ENCODE measurements at regions not wholly inside any gene's neighbourhood (a gene's known extent, or its start where the extent isn't known, plus 50 kb on each side); places are given as distances from the start of the nearest gene placed in this dataset.

- intact Hi-C loops (cut with micrococcal nuclease) = no loop called here
- peaks cover 0 to 4% (median 0%) of the 10 kb centered on the region in 3 donors for H3K9me3 ChIP-seq (ENCODE audit: control extremely low read depth in 1 of 3, control insufficient read depth in 2 of 3, insufficient read depth in 1 of 3, low read length in 2 of 3)
- Mint-ChIP-seq H3K9me3 (ENCODE audit: insufficient read depth) (peaks cover 2% of the 10 kb centered on the region), H3K27me3 (peaks cover 8% of the 10 kb centered on the region), H3K27ac (no peak overlapping the region), H3K4me3 (no peak overlapping the region), H3K4me1 (no peaks in the 10 kb centered on the region)
- no peaks in the 10 kb centered on the region for H3K79me2 ChIP-seq (ENCODE audit: control insufficient read depth, insufficient read depth, low read length)
- peaks cover 0 to 5% (median 0%) of the 10 kb centered on the region in 4 experiments for H3K27me3 ChIP-seq (replicated peaks in 1 of 4; ENCODE audit: control extremely low read depth in 1 of 4, control insufficient read depth in 3 of 4, insufficient read depth in 4 of 4, low read length in 3 of 4)
- DNase-seq = no peak
- H2AFZ ChIP-seq (ENCODE audit: insufficient read depth, low read depth, low read length, poor library complexity, severe bottlenecking) = no peak overlapping the region
- TF ChIP-seq EZH2 (IDR thresholded peaks at IDR 0.05; ENCODE audit: borderline replicate concordance, insufficient read depth, low read depth, low read length, poor library complexity, severe bottlenecking) (no peak), CTCF (IDR thresholded peaks at IDR 0.05) (no peak)
- no peak overlapping the region for H3K9ac ChIP-seq (ENCODE audit: low read length)
- H3K27ac ChIP-seq (ENCODE audit: low read length in 2 of 2) = no peak overlapping the region
- no CpG with 5 or more reads among the region's 1 CpG for WGBS (ENCODE audit: insufficient coverage)
- no peaks in the 10 kb centered on the region for H3K36me3 ChIP-seq (replicated peaks in 1 of 2; ENCODE audit: control extremely low read depth in 1 of 2, control insufficient read depth in 1 of 2, extremely low read depth in 1 of 2, insufficient read depth in 2 of 2, low read length in 1 of 2)
- no peak overlapping the region for H3K4me2 ChIP-seq (replicated peaks; ENCODE audit: low read depth, low read length, poor library complexity, severe bottlenecking)
- H4K20me1 ChIP-seq (ENCODE audit: control insufficient read depth, insufficient read depth, low read length, poor library complexity, severe bottlenecking) = no peaks in the 10 kb centered on the region
- H3K4me3 ChIP-seq (ENCODE audit: control extremely low read depth in 1 of 5, extremely low read depth in 1 of 5, insufficient read depth in 1 of 5, low read depth in 2 of 5, low read length in 4 of 5) = no peak overlapping the region
- no peaks in the 10 kb centered on the region for H3K4me1 ChIP-seq (ENCODE audit: control insufficient read depth in 2 of 2, insufficient read depth in 2 of 2, low read length in 2 of 2)
- POLR2A ChIA-PET = no interaction called here
- no peak for ATAC-seq (ENCODE audit: low read depth)
- CTCF ChIA-PET = interaction anchor here (0.6 to 0.7 kb wide), 2 partner anchors 75 to 514 kb away, joined by 4 read pairs; no protein-coding TSS in a partner anchor
Measured at GRCh38 chr16:17793354-17793753, 322.6 kb upstream of the XYLT1 start.

- ChIA-PET POLR2A (no interaction called here), CTCF (no interaction called here)
- Histone ChIP-seq H3K9me3 (ENCODE audit: control extremely low read depth in 1 of 3, control insufficient read depth in 2 of 3, insufficient read depth in 1 of 3, low read length in 2 of 3) (no peaks in the 10 kb centered on the region), H3K4me1 (ENCODE audit: control insufficient read depth in 2 of 2, insufficient read depth in 2 of 2, low read length in 2 of 2) (no peaks in the 10 kb centered on the region), H3K4me3 (ENCODE audit: control extremely low read depth in 1 of 5, extremely low read depth in 1 of 5, insufficient read depth in 1 of 5, low read depth in 2 of 5, low read length in 4 of 5) (no peak overlapping the region), H3K36me3 (replicated peaks in 1 of 2; ENCODE audit: control extremely low read depth in 1 of 2, control insufficient read depth in 1 of 2, extremely low read depth in 1 of 2, insufficient read depth in 2 of 2, low read length in 1 of 2) (no peaks in the 10 kb centered on the region), H3K27ac (ENCODE audit: low read length in 2 of 2) (no peak overlapping the region), H3K27me3 (replicated peaks in 1 of 4; ENCODE audit: control extremely low read depth in 1 of 4, control insufficient read depth in 3 of 4, insufficient read depth in 4 of 4, low read length in 3 of 4) (peaks cover 0 to 9% (median 0%) of the 10 kb centered on the region in 4 experiments), H2AFZ (ENCODE audit: insufficient read depth, low read depth, low read length, poor library complexity, severe bottlenecking) (no peak overlapping the region), H3K79me2 (ENCODE audit: control insufficient read depth, insufficient read depth, low read length) (no peaks in the 10 kb centered on the region), H3K9ac (ENCODE audit: low read length) (no peak overlapping the region), H3K4me2 (replicated peaks; ENCODE audit: low read depth, low read length, poor library complexity, severe bottlenecking) (no peak overlapping the region), H4K20me1 (ENCODE audit: control insufficient read depth, insufficient read depth, low read length, poor library complexity, severe bottlenecking) (no peaks in the 10 kb centered on the region)
- no peak for DNase-seq
- intact Hi-C loops (cut with micrococcal nuclease) = no loop called here
- ATAC-seq (ENCODE audit: low read depth) = no peak
- Mint-ChIP-seq H3K4me3 (no peak overlapping the region), H3K4me1 (no peaks in the 10 kb centered on the region), H3K9me3 (ENCODE audit: insufficient read depth) (no peaks in the 10 kb centered on the region), H3K27ac (no peak overlapping the region), H3K27me3 (no peaks in the 10 kb centered on the region)
- WGBS (ENCODE audit: insufficient coverage) = no CpG with 5 or more reads among the region's 6 CpGs
- no peak for TF ChIP-seq EZH2 (IDR thresholded peaks at IDR 0.05; ENCODE audit: borderline replicate concordance, insufficient read depth, low read depth, low read length, poor library complexity, severe bottlenecking)
Measured at GRCh38 chr16:17784073-17784472, 313.3 kb upstream of the XYLT1 start.

All from B cell (primary cell).